Neural progenitor cell (in vitro differentiated cells): ENCODE measurements at regions not wholly inside any gene's neighbourhood (a gene's known extent, or its start where the extent isn't known, plus 50 kb on each side); places are given as distances from the start of the nearest gene placed in this dataset.

Experiments
- DNase-seq: peaks from one replicate; pipeline ENCODE4 v3.0.0-alpha.2; 2016; ENCODE audit warnings: low spot score
- H2AFZ ChIP-seq: fragments of 200-600 bp; sonication (generic); replicated peaks from 2 replicates; pipeline ENCODE4 v1.6.1; 2016; ENCODE audit warnings: antibody characterized with exemption
- H3F3A ChIP-seq: fragments of 200-600 bp; sonication (generic); 2 replicates; pipeline ENCODE4 v1.6.1; 2016; ENCODE audit warnings: antibody characterized with exemption, low read depth
- H3K27ac ChIP-seq: fragments of 200-600 bp; sonication (generic); 2 replicates; pipeline ENCODE4 v1.5.1; 2016; ENCODE audit warnings: mild to moderate bottlenecking
- H3K27me3 ChIP-seq: fragments of 200-600 bp; sonication (generic); 2 replicates; pipeline ENCODE4 v1.6.1; 2016; ENCODE audit warnings: mild to moderate bottlenecking, moderate library complexity
- H3K36me3 ChIP-seq: fragments of 200-600 bp; sonication (generic); 2 replicates; pipeline ENCODE4 v1.5.1; 2016
- H3K4me1 ChIP-seq: fragments of 200-600 bp; sonication (generic); 2 replicates; pipeline ENCODE4 v1.6.1; 2016; ENCODE audit warnings: mixed run types
- H3K4me2 ChIP-seq: fragments of 200-600 bp; sonication (generic); 2 replicates; pipeline ENCODE4 v1.6.1; 2016
- H3K4me3 ChIP-seq: fragments of 200-600 bp; sonication (generic); 2 replicates; pipeline ENCODE4 v1.5.1; 2016
- H3K79me2 ChIP-seq: fragments of 200-600 bp; sonication (generic); 2 replicates; pipeline ENCODE4 v1.6.1; 2016; ENCODE audit warnings: low read depth
- H3K9ac ChIP-seq: fragments of 200-600 bp; sonication (generic); 2 replicates; pipeline ENCODE4 v1.6.1; 2016
- H3K9me3 ChIP-seq: fragments of 200-600 bp; sonication (generic); 2 replicates; pipeline ENCODE4 v1.5.1; 2016; ENCODE audit warnings: low read depth
- H4K20me1 ChIP-seq: fragments of 200-600 bp; sonication (generic); 2 replicates; pipeline ENCODE4 v1.6.1; 2016; ENCODE audit warnings: low read depth
- H3K27ac Mint-ChIP-seq: 3 replicates; pipeline ENCODE4 v1.8.0; 2021; ENCODE audit warnings: mixed read lengths
- H3K27me3 Mint-ChIP-seq: 2 replicates; pipeline ENCODE4 v1.8.0; 2022; ENCODE audit warnings: low read depth, mild to moderate bottlenecking, inconsistent platforms, moderate library complexity, mixed read lengths; ENCODE audit not compliant: insufficient read depth
- H3K36me3 Mint-ChIP-seq: 3 replicates; pipeline ENCODE4 v1.8.0; 2021; ENCODE audit warnings: mixed read lengths
- H3K4me1 Mint-ChIP-seq: 3 replicates; pipeline ENCODE4 v1.8.0; 2021; ENCODE audit warnings: mixed read lengths
- H3K4me3 Mint-ChIP-seq: 3 replicates; pipeline ENCODE4 v1.8.0; 2021; ENCODE audit warnings: mild to moderate bottlenecking, moderate library complexity, mixed read lengths
- H3K9me3 Mint-ChIP-seq: 3 replicates; pipeline ENCODE4 v1.8.0; 2020; ENCODE audit warnings: mixed read lengths
- EZH2 ChIP-seq: fragments of 200-600 bp; sonication (generic); IDR thresholded peaks from 2 replicates; pipeline ENCODE4 v1.6.1; 2017; ENCODE audit warnings: antibody characterized with exemption, mild to moderate bottlenecking, moderate library complexity
- EZH2phosphoT487 ChIP-seq: fragments of 200-600 bp; sonication (generic); IDR thresholded peaks from 2 replicates; pipeline ENCODE4 v1.6.1; 2017; ENCODE audit warnings: antibody characterized with exemption
- TF ChIP-seq, protein P1 (sequence below): fragments of 200-600 bp; sonication (generic); IDR thresholded peaks from 2 replicates; pipeline ENCODE4 v1.5.1; 2017; ENCODE audit warnings: antibody characterized with exemption, mild to moderate bottlenecking

DNA sequence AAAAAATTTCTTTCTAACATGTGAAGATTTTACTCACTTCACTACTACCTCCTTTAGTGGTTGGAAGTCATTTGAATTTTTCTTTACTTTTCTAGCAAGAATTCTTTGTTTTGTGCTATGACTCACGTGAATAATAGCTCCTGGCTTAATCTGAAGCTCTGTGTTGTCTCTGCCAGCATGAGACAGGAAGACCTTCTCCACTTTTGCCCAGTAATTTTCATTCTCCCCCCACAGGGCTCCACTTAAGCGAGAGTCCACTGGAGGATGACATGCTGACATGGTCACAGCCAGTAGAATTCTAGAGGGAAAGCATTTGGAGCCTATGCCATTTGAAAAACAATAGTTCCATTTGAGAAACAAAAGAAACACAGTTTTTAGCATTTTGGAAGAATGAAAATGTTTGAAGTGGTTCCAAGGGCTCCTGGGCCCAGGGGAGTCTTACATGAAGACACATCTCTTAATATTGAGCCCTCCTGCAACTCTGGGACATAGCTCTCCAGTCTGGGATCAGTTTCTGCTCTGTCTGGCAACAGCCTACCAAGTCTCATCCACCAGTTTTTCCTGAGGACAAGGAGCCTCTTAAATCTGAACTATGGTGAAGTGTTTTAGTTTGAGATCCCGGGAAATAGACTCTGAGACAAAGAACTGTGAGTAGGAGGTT lies 231.4 kb downstream of the PAX1 start:
- peak overlapping the region; percentile 53 for H3K27ac Mint-ChIP-seq
- Histone ChIP-seq H3K4me2 (peak overlapping the region; percentile 38), H3K4me1 (peaks cover 12% of the 10 kb centered on the region), H3K79me2 (no peaks in the 10 kb centered on the region), H3K9ac (no peak overlapping the region), H3F3A (no peaks in the 10 kb centered on the region), H2AFZ (peak overlapping the region; percentile 77), H3K27ac (no peak overlapping the region), H4K20me1 (no peaks in the 10 kb centered on the region), H3K9me3 (peaks cover 3% of the 10 kb centered on the region), H3K27me3 (no peaks in the 10 kb centered on the region), H3K4me3 (no peak overlapping the region), H3K36me3 (no peaks in the 10 kb centered on the region)
- H3K36me3 Mint-ChIP-seq = no peaks in the 10 kb centered on the region
- no peak overlapping the region for H3K4me3 Mint-ChIP-seq
- H3K4me1 Mint-ChIP-seq = peaks cover 23% of the 10 kb centered on the region
- TF ChIP-seq EZH2 (no peak), EZH2phosphoT487 (no peak)
- TF ChIP-seq, protein P1, sequence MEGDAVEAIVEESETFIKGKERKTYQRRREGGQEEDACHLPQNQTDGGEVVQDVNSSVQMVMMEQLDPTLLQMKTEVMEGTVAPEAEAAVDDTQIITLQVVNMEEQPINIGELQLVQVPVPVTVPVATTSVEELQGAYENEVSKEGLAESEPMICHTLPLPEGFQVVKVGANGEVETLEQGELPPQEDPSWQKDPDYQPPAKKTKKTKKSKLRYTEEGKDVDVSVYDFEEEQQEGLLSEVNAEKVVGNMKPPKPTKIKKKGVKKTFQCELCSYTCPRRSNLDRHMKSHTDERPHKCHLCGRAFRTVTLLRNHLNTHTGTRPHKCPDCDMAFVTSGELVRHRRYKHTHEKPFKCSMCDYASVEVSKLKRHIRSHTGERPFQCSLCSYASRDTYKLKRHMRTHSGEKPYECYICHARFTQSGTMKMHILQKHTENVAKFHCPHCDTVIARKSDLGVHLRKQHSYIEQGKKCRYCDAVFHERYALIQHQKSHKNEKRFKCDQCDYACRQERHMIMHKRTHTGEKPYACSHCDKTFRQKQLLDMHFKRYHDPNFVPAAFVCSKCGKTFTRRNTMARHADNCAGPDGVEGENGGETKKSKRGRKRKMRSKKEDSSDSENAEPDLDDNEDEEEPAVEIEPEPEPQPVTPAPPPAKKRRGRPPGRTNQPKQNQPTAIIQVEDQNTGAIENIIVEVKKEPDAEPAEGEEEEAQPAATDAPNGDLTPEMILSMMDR = no peak
- peaks cover 2% of the 10 kb centered on the region for H3K9me3 Mint-ChIP-seq
- H3K27me3 Mint-ChIP-seq = peaks cover 2% of the 10 kb centered on the region
- peak; percentile 2 for DNase-seq

GRCh38 chr20:21936261-21936660 lies 230.8 kb downstream of the PAX1 start:
- peak overlapping the region; percentile 52 for H3K4me3 Mint-ChIP-seq
- H3K27ac Mint-ChIP-seq = peak overlapping the region; percentile 91
- no peak overlapping the region for H3K4me2 ChIP-seq

GRCh38 chr20:21933526-21933925 lies 228.1 kb downstream of the PAX1 start:
- H3K4me1 ChIP-seq = peaks cover 12% of the 10 kb centered on the region
- DNase-seq = no peak
- no peak overlapping the region for H3K4me3 Mint-ChIP-seq
- H4K20me1 ChIP-seq = no peaks in the 10 kb centered on the region
- H3K4me1 Mint-ChIP-seq = peaks cover 20% of the 10 kb centered on the region
- H3K27me3 ChIP-seq = no peaks in the 10 kb centered on the region
- H3K36me3 Mint-ChIP-seq = no peaks in the 10 kb centered on the region
- no peak overlapping the region for H3K4me2 ChIP-seq
- TF ChIP-seq EZH2 = no peak
- no peak overlapping the region for H3K9ac ChIP-seq
- no peak overlapping the region for H2AFZ ChIP-seq
- no peaks in the 10 kb centered on the region for H3F3A ChIP-seq
- H3K27ac ChIP-seq = no peak overlapping the region
- H3K27me3 Mint-ChIP-seq = peaks cover 2% of the 10 kb centered on the region
- H3K9me3 ChIP-seq = peaks cover 3% of the 10 kb centered on the region
- no peak overlapping the region for H3K27ac Mint-ChIP-seq
- H3K9me3 Mint-ChIP-seq = peaks cover 2% of the 10 kb centered on the region
- H3K4me3 ChIP-seq = no peak overlapping the region
- no peaks in the 10 kb centered on the region for H3K36me3 ChIP-seq
- no peaks in the 10 kb centered on the region for H3K79me2 ChIP-seq

More at GRCh38 chr20:21936261-21936660, 230.8 kb downstream of the PAX1 start:
- peaks cover 2% of the 10 kb centered on the region for H3K27me3 Mint-ChIP-seq
- H3K4me1 ChIP-seq = peaks cover 12% of the 10 kb centered on the region
- H3K4me1 Mint-ChIP-seq = peaks cover 23% of the 10 kb centered on the region
- TF ChIP-seq, protein P1 = no peak
- TF ChIP-seq EZH2 (no peak), EZH2phosphoT487 (no peak)
- H3K79me2 ChIP-seq = no peaks in the 10 kb centered on the region
- H3K27me3 ChIP-seq = no peaks in the 10 kb centered on the region
- H3K9me3 Mint-ChIP-seq = peaks cover 4% of the 10 kb centered on the region
- H2AFZ ChIP-seq = peak overlapping the region; percentile 77
- H3K4me3 ChIP-seq = no peak overlapping the region
- no peak overlapping the region for H3K27ac ChIP-seq
- no peak overlapping the region for H3K9ac ChIP-seq
- DNase-seq = no peak
- no peaks in the 10 kb centered on the region for H3K36me3 ChIP-seq
- H3K36me3 Mint-ChIP-seq = no peaks in the 10 kb centered on the region
- H4K20me1 ChIP-seq = no peaks in the 10 kb centered on the region
- H3K9me3 ChIP-seq = peaks cover 3% of the 10 kb centered on the region
- H3F3A ChIP-seq = no peaks in the 10 kb centered on the region

DNA sequence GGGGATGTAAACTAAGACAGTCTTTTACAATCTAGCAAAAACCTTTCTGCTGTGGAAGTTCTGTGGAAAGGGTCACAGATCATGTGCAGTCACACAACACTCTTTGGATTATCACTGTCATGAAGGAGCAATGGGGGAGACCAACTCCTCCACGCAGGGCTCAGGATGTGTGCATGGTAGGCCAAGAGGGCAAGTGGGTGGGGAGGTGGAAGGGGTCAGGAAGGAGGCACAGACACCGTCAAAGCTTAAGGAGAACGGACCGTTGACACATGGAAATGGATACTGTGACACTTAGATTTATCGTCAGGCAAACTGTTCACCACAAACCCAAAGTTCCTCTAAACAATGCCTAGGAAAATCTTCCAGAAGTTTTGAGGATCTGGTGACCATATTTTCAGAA lies 215.8 kb downstream of the PAX1 start:
- Histone ChIP-seq H3K27ac (no peak overlapping the region), H3K79me2 (no peaks in the 10 kb centered on the region), H3F3A (no peaks in the 10 kb centered on the region), H3K4me1 (no peaks in the 10 kb centered on the region), H3K9ac (no peak overlapping the region), H3K27me3 (no peaks in the 10 kb centered on the region), H3K36me3 (no peaks in the 10 kb centered on the region), H3K9me3 (no peaks in the 10 kb centered on the region), H4K20me1 (no peaks in the 10 kb centered on the region), H3K4me2 (no peak overlapping the region), H3K4me3 (no peak overlapping the region), H2AFZ (no peak overlapping the region)
- DNase-seq = no peak
- Mint-ChIP-seq H3K4me1 (peaks cover 5% of the 10 kb centered on the region), H3K36me3 (no peaks in the 10 kb centered on the region), H3K4me3 (no peak overlapping the region), H3K27me3 (peaks cover 6% of the 10 kb centered on the region), H3K9me3 (peaks cover 2% of the 10 kb centered on the region), H3K27ac (no peak overlapping the region)
- TF ChIP-seq EZH2 (no peak), EZH2phosphoT487 (no peak)
